HUES6 (cell line): ENCODE measurements at regions not wholly inside any gene's neighbourhood (a gene's known extent, or its start where the extent isn't known, plus 50 kb on each side); places are given as distances from the start of the nearest gene placed in this dataset.

Source experiments
- H3K27ac ChIP-seq: 2 replicates; pipeline ENCODE4 v1.7.0; 2013; ENCODE audit warnings: low read depth, mild to moderate bottlenecking, low read length, inconsistent platforms
- H3K27me3 ChIP-seq: 2 replicates; pipeline ENCODE4 v1.6.1; 2013; ENCODE audit warnings: low read length; ENCODE audit not compliant: control insufficient read depth, insufficient read depth
- H3K36me3 ChIP-seq: 2 replicates; pipeline ENCODE4 v1.6.1; 2013; ENCODE audit warnings: low read length; ENCODE audit not compliant: control insufficient read depth, insufficient read depth
- H3K4me1 ChIP-seq: 2 replicates; pipeline ENCODE4 v1.6.1; 2013; ENCODE audit warnings: low read length; ENCODE audit not compliant: control insufficient read depth, insufficient read depth
- H3K4me3 ChIP-seq: 2 replicates; pipeline ENCODE4 v1.5.1; 2013; ENCODE audit warnings: low read depth, low read length
- H3K9ac ChIP-seq: one replicate; pipeline ENCODE4 v1.6.1; 2013; ENCODE audit warnings: mild to moderate bottlenecking, low read length
- H3K9me3 ChIP-seq: 2 replicates; pipeline ENCODE4 v1.6.1; 2013; ENCODE audit warnings: low read depth, low read length; ENCODE audit not compliant: control insufficient read depth, insufficient read depth

DNA sequence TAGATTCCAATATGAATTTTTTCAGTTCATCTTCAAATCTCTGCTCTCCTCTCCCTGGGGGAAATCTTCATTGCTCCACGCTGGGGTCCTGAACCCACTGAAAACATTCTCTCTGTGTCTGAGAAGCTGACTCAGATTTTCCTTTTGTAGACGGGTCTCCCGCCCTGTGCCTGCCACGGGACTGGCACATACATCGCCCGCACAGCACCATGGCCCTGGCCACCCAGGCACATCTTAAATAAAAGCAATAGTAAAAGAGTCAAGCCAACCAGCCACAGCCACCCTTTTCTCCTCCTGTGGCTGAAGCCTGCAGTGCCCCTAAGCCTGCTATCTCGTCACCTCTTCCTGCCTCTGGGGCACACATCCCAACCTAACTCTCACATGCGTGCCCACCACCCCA is 301.2 kb downstream of the ZNF536 start:
- no peaks in the 10 kb centered on the region for H3K9me3 ChIP-seq

DNA sequence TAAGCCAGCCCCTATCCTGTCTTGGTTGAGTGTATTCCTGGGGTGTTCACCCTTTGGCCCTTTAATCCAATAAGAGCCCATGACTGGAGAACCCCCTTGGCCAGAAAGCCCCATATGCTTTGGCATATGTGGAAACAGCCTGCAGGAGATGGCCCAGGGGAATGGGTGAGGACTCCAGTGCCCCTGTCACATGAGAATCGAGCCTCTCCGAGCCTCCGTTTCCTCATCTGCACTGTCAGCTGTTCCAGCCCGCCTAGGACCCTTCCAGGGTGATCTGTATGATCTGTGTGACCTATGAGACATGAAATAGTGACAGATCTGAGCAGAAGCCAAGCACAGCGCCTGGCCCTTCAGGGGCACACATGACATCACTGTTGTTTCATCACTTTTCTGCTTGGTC is 300.7 kb downstream of the ZNF536 start:
- Histone ChIP-seq H3K4me3 (no peak overlapping the region), H3K9me3 (no peaks in the 10 kb centered on the region), H3K27ac (no peak overlapping the region), H3K4me1 (no peaks in the 10 kb centered on the region), H3K9ac (no peak overlapping the region), H3K36me3 (no peaks in the 10 kb centered on the region), H3K27me3 (peaks cover 5% of the 10 kb centered on the region)

More for the DNA sequence above, 301.2 kb downstream of the ZNF536 start:
- no peak overlapping the region for H3K27ac ChIP-seq
- no peak overlapping the region for H3K9ac ChIP-seq
- H3K4me1 ChIP-seq = no peaks in the 10 kb centered on the region
- H3K4me3 ChIP-seq = no peak overlapping the region
- peaks cover 5% of the 10 kb centered on the region for H3K27me3 ChIP-seq
- H3K36me3 ChIP-seq = no peaks in the 10 kb centered on the region

DNA sequence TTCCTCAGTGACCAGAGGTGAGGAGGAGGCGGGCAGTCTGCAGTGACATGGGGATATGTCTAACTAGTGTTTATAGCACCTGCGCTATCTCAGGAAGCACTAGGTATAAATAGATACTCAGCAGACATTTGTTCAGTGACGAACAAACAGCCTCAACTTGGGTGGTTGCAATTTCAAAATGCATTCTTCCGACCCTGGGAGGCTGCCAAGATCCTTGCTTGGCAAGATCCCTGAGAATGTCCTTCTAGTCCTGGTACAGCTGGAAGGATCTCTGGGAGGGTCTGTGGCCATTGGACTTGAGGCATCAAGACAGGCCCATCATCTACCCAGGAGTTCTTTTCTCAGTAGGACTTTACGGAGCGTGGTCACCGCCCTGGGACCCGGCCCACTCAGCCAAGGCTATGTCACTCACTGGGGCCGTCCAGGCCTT is 299.5 kb downstream of the ZNF536 start:
- peaks cover 5% of the 10 kb centered on the region for H3K27me3 ChIP-seq
- H3K9me3 ChIP-seq = no peaks in the 10 kb centered on the region
- no peak overlapping the region for H3K9ac ChIP-seq
- H3K4me1 ChIP-seq = no peaks in the 10 kb centered on the region
- H3K4me3 ChIP-seq = no peak overlapping the region
- no peak overlapping the region for H3K27ac ChIP-seq
- no peaks in the 10 kb centered on the region for H3K36me3 ChIP-seq

DNA sequence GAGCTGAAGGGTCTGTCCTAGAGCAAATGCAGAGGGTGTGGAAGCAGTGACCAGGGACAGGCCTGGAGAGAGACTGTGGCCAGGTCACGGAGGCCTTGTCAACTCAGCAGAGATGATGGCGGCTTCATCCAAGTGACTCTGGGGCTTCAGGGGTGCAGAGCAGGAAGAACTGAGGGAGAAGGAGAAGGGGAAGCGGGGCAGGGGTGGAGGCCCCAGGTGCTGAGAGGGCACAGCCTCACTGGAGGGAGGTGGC is 299.1 kb downstream of the ZNF536 start:
- H3K4me1 ChIP-seq = no peaks in the 10 kb centered on the region
- no peak overlapping the region for H3K27ac ChIP-seq
- H3K9me3 ChIP-seq = no peaks in the 10 kb centered on the region
- H3K9ac ChIP-seq = no peak overlapping the region
- H3K4me3 ChIP-seq = no peak overlapping the region
- peaks cover 5% of the 10 kb centered on the region for H3K27me3 ChIP-seq
- no peaks in the 10 kb centered on the region for H3K36me3 ChIP-seq

DNA sequence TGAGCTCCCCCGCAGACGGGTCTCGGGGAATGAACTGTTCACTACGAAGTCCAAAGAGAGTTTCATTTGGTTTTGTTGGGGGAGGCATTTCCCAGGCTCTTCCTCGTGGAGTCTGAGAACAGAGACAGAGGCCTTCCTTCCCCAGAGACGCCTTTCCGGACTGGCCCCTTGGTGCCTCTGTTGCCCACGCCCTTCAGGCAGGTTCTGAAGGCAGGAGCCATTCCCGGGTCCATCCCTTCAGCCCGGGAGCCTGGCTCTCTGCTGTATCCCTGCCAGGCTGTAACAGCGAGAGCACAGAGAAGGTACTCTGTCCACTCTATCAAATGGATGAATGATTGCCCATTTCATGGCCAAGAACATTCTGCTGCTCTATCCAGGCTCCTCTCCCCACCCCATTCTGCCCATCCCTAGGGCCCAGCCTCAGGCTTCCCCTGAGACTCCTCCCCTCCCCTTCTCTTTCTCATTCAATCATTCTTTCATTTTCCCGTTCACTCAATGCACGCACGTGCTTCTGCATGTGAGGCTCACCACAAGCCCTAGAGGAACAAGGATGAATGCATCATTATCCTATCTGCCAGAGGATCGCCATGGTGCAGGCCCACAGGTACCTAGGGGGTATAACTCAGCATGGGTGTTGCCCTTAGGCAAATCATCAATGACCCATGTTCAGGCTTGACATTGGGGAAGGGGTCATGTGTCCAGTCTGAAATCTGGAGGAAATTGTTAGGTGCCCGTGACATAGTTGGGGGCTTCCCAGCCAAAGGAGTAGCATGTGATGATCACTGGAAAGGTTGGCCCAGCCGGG is 298.6 kb downstream of the ZNF536 start:
- Histone ChIP-seq H3K27me3 (peaks cover 5% of the 10 kb centered on the region), H3K36me3 (no peaks in the 10 kb centered on the region), H3K9me3 (no peaks in the 10 kb centered on the region), H3K4me3 (no peak overlapping the region), H3K27ac (no peak overlapping the region), H3K9ac (no peak overlapping the region), H3K4me1 (no peaks in the 10 kb centered on the region)

DNA sequence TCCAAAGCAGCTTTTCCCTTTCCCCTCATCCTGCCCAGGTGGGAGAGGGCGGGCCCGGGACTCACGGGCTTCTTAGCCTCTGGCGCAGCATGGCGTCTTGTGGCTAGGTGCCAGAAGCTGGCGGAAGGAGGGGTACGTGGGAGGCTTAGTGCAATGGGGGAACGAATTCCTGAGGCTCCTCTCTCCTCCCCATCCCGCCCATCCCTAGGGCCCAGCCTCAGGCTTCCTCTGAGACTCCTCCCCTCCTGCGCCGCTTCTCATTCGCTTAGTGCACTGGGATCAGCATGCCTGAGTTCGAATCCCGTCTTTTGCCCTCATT is 297.8 kb downstream of the ZNF536 start:
- Histone ChIP-seq H3K27me3 (peaks cover 5% of the 10 kb centered on the region), H3K4me1 (no peaks in the 10 kb centered on the region), H3K4me3 (no peak overlapping the region), H3K9ac (no peak overlapping the region), H3K36me3 (no peaks in the 10 kb centered on the region), H3K27ac (no peak overlapping the region), H3K9me3 (no peaks in the 10 kb centered on the region)

DNA sequence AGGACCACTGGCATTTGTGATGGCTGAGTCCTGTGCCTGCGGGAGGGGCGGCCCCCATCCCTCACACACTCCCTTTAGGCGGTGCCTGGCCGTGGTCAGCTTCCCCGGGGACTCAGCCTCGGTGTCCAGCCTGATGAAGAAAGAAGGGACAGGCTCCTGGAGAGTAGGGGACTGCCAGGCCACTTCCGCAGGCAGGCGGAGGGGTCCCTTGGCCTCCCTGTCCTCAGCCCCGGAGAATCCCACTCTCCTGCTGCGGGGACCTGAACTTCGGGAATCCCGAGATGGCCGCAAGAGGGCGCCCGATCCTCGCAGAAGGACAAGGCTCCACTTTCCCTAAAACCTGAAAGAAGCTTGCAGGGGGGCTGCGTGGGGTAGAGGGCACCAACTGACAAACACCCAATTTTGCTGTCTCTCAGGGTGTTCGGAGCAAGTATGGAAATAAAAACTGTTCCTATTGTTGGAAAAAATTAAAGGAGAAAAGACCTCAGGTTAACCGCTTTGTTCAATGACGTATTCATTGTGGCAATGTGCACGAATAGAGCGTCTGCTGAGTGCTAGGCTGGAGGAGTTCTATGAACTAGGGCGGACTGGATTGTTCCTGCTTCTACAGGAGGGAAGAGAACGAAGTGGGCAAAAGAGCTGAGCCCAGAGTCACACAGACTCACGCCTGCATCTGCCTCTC is 297.3 kb downstream of the ZNF536 start:
- Histone ChIP-seq H3K27ac (no peak overlapping the region), H3K4me1 (no peaks in the 10 kb centered on the region), H3K4me3 (peak overlapping the region; percentile 51), H3K27me3 (peaks cover 5% of the 10 kb centered on the region), H3K36me3 (no peaks in the 10 kb centered on the region), H3K9ac (no peak overlapping the region), H3K9me3 (no peaks in the 10 kb centered on the region)

DNA sequence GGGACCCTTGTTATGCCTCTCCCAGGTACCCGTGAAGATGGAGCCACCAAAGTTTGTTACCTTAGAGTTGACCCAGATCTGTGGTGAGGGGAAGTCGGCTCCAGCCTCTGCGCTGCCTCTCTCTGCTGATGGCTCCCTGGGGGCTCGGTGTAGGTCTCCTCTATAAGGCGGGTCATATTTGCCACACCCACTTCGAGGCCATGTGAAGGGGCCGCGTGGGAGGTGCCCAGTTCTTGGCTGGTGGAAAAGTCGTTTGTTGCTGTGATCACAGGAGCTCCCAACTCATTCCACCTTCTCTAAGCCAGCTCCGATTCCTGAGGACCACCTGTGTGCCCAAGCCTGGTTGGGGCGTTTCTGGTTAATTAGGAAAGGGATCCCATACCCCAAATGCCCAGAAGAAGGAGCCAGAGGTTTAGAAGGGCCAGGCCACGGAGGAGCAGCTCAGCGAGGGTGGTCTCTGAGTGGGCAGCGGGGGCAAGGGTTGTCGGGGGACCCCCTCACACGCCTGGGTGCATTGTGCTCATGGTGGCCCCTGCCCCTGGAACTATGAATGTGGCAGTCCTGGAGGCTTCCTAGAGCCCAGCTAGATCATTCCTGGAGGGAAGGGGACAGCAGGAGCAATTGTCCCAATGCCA is 296.5 kb downstream of the ZNF536 start:
- Histone ChIP-seq H3K36me3 (no peaks in the 10 kb centered on the region), H3K27me3 (peaks cover 5% of the 10 kb centered on the region), H3K9me3 (no peaks in the 10 kb centered on the region), H3K9ac (no peak overlapping the region), H3K4me3 (peak overlapping the region; percentile 51; the same call in 1 of the 2 replicates), H3K4me1 (no peaks in the 10 kb centered on the region), H3K27ac (no peak overlapping the region)

DNA sequence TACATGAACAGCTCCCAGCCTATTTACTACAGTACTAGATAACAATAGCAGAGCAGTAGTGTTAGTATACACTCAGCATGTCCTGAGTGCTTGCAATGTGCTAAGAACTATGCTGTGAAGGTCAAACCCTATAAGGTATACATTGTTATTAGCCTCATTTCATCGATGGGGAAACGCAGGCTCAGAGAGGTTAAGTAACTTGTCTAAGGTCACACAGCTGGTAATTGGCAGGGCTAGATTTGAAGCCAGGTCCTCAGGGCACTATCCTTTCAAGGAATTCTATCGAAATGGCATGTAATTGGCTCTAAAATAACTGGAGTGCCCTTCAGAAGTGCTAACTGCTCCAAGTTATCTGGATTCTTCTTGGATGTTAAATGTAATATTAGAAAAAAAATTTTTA is 295.6 kb downstream of the ZNF536 start:
- H3K4me3 ChIP-seq = no peak overlapping the region
- H3K9me3 ChIP-seq = no peaks in the 10 kb centered on the region
- peaks cover 3% of the 10 kb centered on the region for H3K4me1 ChIP-seq
- no peak overlapping the region for H3K27ac ChIP-seq
- H3K27me3 ChIP-seq = peaks cover 5% of the 10 kb centered on the region
- no peaks in the 10 kb centered on the region for H3K36me3 ChIP-seq
- H3K9ac ChIP-seq = no peak overlapping the region

DNA sequence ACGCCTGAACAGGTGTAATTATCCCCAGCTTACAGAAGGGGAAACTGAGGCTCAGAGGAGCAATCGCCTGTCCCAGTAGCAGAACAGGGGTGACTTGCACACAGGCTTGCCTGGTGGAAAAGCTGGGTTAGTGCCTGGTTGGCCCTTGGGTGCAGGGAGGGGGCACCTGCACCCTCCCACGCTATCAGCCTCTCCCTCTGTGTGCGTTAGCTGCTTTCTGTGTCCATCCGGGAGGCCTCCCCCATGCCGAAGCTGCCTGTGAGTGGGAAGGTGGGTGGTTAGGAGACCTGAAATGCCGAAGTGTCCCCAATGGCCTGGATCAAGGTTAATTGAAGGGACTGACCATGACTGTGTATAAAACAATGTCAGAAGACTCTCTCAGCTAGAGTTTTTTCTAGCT is 295.0 kb downstream of the ZNF536 start:
- H3K4me3 ChIP-seq = no peak overlapping the region
- peaks cover 5% of the 10 kb centered on the region for H3K27me3 ChIP-seq
- peaks cover 8% of the 10 kb centered on the region for H3K4me1 ChIP-seq
- no peaks in the 10 kb centered on the region for H3K9me3 ChIP-seq
- H3K27ac ChIP-seq = no peak overlapping the region
- no peaks in the 10 kb centered on the region for H3K36me3 ChIP-seq
- H3K9ac ChIP-seq = no peak overlapping the region

DNA sequence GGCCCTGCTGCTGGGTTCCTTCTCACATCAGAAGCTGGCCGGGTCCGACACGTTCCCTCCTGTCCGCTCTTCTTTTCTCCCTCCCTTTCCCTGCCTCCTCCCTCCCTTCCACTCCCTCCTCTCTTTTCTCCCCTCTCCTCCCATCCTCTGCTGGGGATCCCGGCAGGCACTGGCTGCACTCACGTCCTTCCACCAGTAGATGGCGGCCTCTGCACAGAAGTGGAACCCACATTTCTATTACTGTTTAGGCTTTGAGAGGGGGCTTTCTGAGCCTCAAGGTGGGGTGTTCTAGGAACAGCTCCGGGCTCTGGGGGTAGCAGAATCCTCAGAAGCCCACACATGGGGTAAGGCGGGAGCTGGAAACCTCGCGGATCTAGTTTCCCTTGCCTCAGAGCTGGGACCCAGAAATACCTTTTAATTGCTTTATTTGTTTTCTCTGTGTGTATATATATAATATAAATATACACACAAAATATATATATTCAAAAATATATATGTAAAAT is 294.2 kb downstream of the ZNF536 start:
- Histone ChIP-seq H3K27ac (no peak overlapping the region), H3K4me3 (no peak overlapping the region), H3K9me3 (no peaks in the 10 kb centered on the region), H3K36me3 (no peaks in the 10 kb centered on the region), H3K9ac (no peak overlapping the region), H3K4me1 (peaks cover 10% of the 10 kb centered on the region), H3K27me3 (peaks cover 5% of the 10 kb centered on the region)
